Activated naive CD4-positive, alpha-beta T cell treated with anti-CD3 and anti-CD28 coated beads for 36 hours (primary cell): ENCODE measurements at regions not wholly inside any gene's neighbourhood (a gene's known extent, or its start where the extent isn't known, plus 50 kb on each side); places are given as distances from the start of the nearest gene placed in this dataset.

ENCODE experiments used
- CTCF ChIA-PET: fragments of 350-600 bp; sonication (Branson Sonifier 250); formaldehyde crosslinking; loops from one replicate; lab custom pipeline; 2021; ENCODE audit warnings: antibody characterized with exemption; lab: Charles Lee
- DNase-seq: peaks from one replicate; pipeline ENCODE4 v3.0.0-alpha.2; 2020
- H3K27ac Mint-ChIP-seq: one replicate; pipeline ENCODE4 v1.8.0; 2021; ENCODE audit warnings: mild to moderate bottlenecking, mixed read lengths
- H3K27me3 Mint-ChIP-seq: one replicate; pipeline ENCODE4 v1.8.0; 2021; ENCODE audit warnings: low read depth, mixed read lengths
- H3K36me3 Mint-ChIP-seq: one replicate; pipeline ENCODE4 v1.8.0; 2021; ENCODE audit warnings: low read depth, mixed read lengths
- H3K4me1 Mint-ChIP-seq: one replicate; pipeline ENCODE4 v1.8.0; 2021; ENCODE audit warnings: low read depth, mixed read lengths
- H3K4me3 Mint-ChIP-seq: one replicate; pipeline ENCODE4 v1.8.0; 2021; ENCODE audit warnings: mild to moderate bottlenecking, moderate library complexity, mixed read lengths
- H3K9me3 Mint-ChIP-seq: one replicate; pipeline ENCODE4 v1.8.0; 2021; ENCODE audit warnings: mixed read lengths
- intact Hi-C: fragments of 100-400 bp; cut with micrococcal nuclease; formaldehyde crosslinking; loops from one replicate; pipeline ENCODE4 v1.15.1; 2023

DNA sequence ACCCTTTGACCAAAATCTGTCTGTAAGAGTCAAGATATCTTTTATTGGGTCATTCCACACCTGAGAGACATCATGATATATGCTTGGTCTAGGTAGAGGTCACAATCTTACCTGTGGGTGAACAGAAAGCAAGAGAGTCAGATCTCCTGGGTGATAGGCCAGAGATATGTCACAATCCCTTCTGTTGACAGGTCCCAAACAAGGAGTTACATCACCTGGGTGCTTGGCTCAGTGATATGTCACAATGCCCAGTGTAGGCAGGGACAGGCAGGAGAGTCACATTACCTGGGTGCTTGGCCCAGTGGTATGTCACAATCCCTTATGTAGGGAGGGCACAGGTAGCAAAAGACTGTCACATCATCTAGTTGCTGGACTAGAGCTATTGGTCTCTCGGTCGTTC is 1991.2 kb downstream of the TP53TG3F start:
- H3K4me3 Mint-ChIP-seq, result no peak overlapping the region
- no peak overlapping the region for H3K27ac Mint-ChIP-seq
- intact Hi-C loops, result no loop called here
- H3K4me1 Mint-ChIP-seq, result no peaks in the 10 kb centered on the region
- CTCF ChIA-PET, result no interaction called here
- no peak for DNase-seq
- H3K36me3 Mint-ChIP-seq, result peaks cover 3% of the 10 kb centered on the region
- peaks cover 43% of the 10 kb centered on the region for H3K9me3 Mint-ChIP-seq
- H3K27me3 Mint-ChIP-seq, result no peaks in the 10 kb centered on the region

DNA sequence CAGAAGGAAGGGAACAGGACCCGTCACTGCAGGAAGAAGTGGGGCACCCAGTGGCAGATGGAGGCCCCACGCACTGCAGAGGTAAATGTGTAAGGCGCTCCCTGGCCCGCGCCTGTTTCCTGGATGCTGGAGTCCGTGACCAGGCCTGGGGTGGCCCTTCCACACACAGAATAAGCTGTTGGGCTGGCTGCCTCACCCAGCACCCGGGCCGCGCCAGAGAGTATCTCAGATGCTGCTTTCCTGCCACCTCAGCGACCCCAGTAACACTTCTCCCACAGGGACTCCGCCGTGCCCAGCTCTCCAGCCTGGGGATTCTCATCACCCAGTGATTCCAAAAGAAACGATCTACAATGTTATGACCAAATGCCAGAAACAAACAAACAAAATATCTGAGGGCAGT is 1993.1 kb downstream of the TP53TG3F start:
- no peak overlapping the region for H3K4me3 Mint-ChIP-seq
- H3K9me3 Mint-ChIP-seq, result peaks cover 45% of the 10 kb centered on the region
- H3K27ac Mint-ChIP-seq, result no peak overlapping the region
- H3K36me3 Mint-ChIP-seq, result peaks cover 3% of the 10 kb centered on the region
- H3K27me3 Mint-ChIP-seq, result no peaks in the 10 kb centered on the region
- CTCF ChIA-PET, result no interaction called here
- no peaks in the 10 kb centered on the region for H3K4me1 Mint-ChIP-seq
- DNase-seq, result no peak
- intact Hi-C loops, result no loop called here

DNA sequence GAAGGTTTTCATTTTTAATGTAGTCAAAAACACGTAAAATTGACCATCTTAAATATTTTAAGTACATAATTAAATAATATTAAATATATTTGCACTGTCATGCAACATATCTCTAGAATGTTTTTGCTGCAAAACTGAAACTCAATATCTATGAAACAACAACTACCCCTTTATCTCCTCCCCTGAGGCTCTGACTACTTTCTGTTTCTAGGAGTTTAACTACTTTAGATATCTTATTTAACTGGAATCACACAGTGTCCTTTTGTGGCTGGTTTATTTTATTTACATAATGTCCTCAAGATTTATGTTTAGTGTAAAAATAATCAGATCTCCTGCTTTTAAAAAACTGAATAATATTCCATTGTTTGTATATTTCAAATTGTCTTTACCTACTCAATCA is 2003.9 kb downstream of the TP53TG3F start:
- peaks cover 18% of the 10 kb centered on the region for H3K9me3 Mint-ChIP-seq
- no peak overlapping the region for H3K4me3 Mint-ChIP-seq
- H3K36me3 Mint-ChIP-seq, result no peaks in the 10 kb centered on the region
- no peak overlapping the region for H3K27ac Mint-ChIP-seq
- no peaks in the 10 kb centered on the region for H3K27me3 Mint-ChIP-seq
- CTCF ChIA-PET, result no interaction called here
- intact Hi-C loops, result no loop called here
- H3K4me1 Mint-ChIP-seq, result no peaks in the 10 kb centered on the region
- DNase-seq, result no peak

DNA sequence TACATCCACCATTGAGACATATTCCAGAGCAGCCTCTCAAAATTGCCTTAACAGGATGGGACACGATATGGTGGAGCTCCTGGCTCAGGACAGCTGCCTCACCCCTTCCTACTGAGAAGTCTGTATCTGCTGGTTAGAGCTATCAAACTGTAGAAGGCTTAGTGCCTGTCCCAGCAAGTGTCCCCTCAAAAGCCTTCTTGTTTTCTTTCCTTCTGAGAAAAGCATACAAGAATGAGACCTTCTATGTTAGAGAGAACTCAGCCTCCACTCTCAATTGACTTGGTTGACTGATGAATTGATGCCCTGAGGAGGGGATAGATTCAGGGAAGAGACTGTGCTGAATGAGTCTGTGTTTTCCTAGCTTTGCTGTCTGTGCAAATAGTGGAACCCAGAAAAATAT is 2020.9 kb downstream of the TP53TG3F start:
- peaks cover 31% of the 10 kb centered on the region for H3K9me3 Mint-ChIP-seq
- no peaks in the 10 kb centered on the region for H3K27me3 Mint-ChIP-seq
- no peaks in the 10 kb centered on the region for H3K4me1 Mint-ChIP-seq
- H3K36me3 Mint-ChIP-seq, result no peaks in the 10 kb centered on the region
- no peak for DNase-seq
- intact Hi-C loops, result no loop called here
- H3K4me3 Mint-ChIP-seq, result no peak overlapping the region
- no peak overlapping the region for H3K27ac Mint-ChIP-seq
- CTCF ChIA-PET, result no interaction called here

DNA sequence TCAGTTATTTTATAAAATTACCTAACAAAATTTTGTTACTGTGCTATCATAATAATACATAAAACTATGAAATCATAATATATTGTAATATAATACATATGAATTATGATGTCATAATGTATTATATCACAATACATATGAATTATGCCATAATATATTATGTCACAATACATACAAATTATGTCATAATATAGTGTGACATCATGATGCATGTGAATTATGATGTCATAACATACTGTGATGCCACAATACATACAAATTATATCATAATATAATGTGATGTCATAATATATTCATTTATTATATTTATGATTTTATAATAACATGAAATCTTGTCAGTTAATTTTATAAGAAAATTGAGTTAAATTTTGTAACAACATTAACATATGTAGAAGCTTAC is 2021.6 kb downstream of the TP53TG3F start:
- Mint-ChIP-seq H3K27me3 (no peaks in the 10 kb centered on the region), H3K4me3 (no peak overlapping the region), H3K27ac (no peak overlapping the region), H3K36me3 (no peaks in the 10 kb centered on the region), H3K4me1 (no peaks in the 10 kb centered on the region), H3K9me3 (peaks cover 30% of the 10 kb centered on the region)
- intact Hi-C loops, result no loop called here
- no peak for DNase-seq
- CTCF ChIA-PET, result no interaction called here

DNA sequence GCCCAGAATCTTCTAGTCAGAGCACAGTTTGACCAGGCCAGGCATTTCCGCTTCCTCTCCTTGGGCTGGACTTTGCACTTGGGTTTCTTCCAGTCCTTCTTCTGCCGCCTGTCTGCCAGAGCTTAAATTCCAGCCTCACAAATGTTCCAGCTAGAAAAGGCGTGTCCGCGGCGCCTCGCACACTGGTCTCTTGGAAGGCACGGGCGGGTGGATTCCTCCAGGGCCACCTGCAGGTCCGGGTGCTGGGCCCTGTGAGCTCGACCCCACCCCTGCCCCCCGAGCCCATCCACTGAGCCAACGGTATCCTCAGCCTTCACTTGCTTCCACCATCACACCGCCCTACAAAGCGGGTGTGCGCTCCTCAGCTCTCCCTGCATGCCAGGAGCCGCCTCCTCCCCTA is 2026.5 kb downstream of the TP53TG3F start:
- H3K36me3 Mint-ChIP-seq, result no peaks in the 10 kb centered on the region
- no peaks in the 10 kb centered on the region for H3K27me3 Mint-ChIP-seq
- peaks cover 32% of the 10 kb centered on the region for H3K9me3 Mint-ChIP-seq
- H3K4me1 Mint-ChIP-seq, result no peaks in the 10 kb centered on the region
- CTCF ChIA-PET, result no interaction called here
- no peak overlapping the region for H3K27ac Mint-ChIP-seq
- intact Hi-C loops, result no loop called here
- H3K4me3 Mint-ChIP-seq, result no peak overlapping the region
- DNase-seq, result no peak

- Mint-ChIP-seq H3K36me3 (no peaks in the 10 kb centered on the region), H3K27ac (no peak overlapping the region), H3K4me1 (no peaks in the 10 kb centered on the region), H3K9me3 (peaks cover 19% of the 10 kb centered on the region), H3K4me3 (no peak overlapping the region), H3K27me3 (no peaks in the 10 kb centered on the region)
- intact Hi-C loops, result no loop called here
- CTCF ChIA-PET, result no interaction called here
- no peak for DNase-seq
These were observed 2032.8 kb downstream of the TP53TG3F start for GRCh38 chr16:35492225-35492624.

- H3K9me3 Mint-ChIP-seq, result peaks cover 14% of the 10 kb centered on the region
- intact Hi-C loops, result no loop called here
These were observed 2038.0 kb downstream of the TP53TG3F start for GRCh38 chr16:35497399-35497798.

GRCh38 chr16:35506018-35506897 is 2046.8 kb downstream of the TP53TG3F start:
- CTCF ChIA-PET, result no interaction called here
- DNase-seq, result no peak
- Mint-ChIP-seq H3K4me1 (no peaks in the 10 kb centered on the region), H3K27me3 (no peaks in the 10 kb centered on the region), H3K9me3 (peaks cover 17% of the 10 kb centered on the region), H3K27ac (no peak overlapping the region), H3K36me3 (no peaks in the 10 kb centered on the region), H3K4me3 (no peak overlapping the region)
- intact Hi-C loops, result no loop called here

More at GRCh38 chr16:35497399-35497798, 2038.0 kb downstream of the TP53TG3F start:
- Mint-ChIP-seq H3K4me1 (no peaks in the 10 kb centered on the region), H3K36me3 (no peaks in the 10 kb centered on the region), H3K27me3 (no peaks in the 10 kb centered on the region), H3K27ac (no peak overlapping the region), H3K4me3 (no peak overlapping the region)
- CTCF ChIA-PET, result no interaction called here
- DNase-seq, result no peak

DNA sequence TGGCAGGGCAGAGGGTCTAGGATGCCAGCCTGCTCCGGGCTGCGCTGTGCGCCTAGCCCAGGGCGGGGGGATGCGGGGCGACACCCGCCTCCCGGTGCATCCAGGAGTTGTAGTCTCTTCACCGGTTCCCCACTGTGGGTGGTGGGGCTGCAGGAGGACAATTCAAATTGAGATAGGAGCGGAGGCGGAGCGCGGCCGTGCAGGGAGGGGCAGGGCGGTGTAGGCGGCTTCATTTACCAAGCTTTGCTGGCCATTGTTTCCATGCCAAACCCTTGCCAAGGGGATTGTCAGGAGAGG is 2047.4 kb downstream of the TP53TG3F start:
- intact Hi-C loops, result no loop called here
- no peak overlapping the region for H3K4me3 Mint-ChIP-seq
- DNase-seq, result no peak

GRCh38 chr16:35510701-35511100 is 2051.3 kb downstream of the TP53TG3F start:
- Mint-ChIP-seq H3K4me3 (no peak overlapping the region), H3K9me3 (peaks cover 17% of the 10 kb centered on the region), H3K4me1 (no peaks in the 10 kb centered on the region), H3K27ac (no peak overlapping the region), H3K36me3 (no peaks in the 10 kb centered on the region), H3K27me3 (no peaks in the 10 kb centered on the region)
- CTCF ChIA-PET, result no interaction called here
- intact Hi-C loops, result no loop called here
- no peak for DNase-seq

More for the DNA sequence above, 2047.4 kb downstream of the TP53TG3F start:
- CTCF ChIA-PET, result no interaction called here
- no peaks in the 10 kb centered on the region for H3K27me3 Mint-ChIP-seq
- H3K27ac Mint-ChIP-seq, result no peak overlapping the region
- no peaks in the 10 kb centered on the region for H3K4me1 Mint-ChIP-seq
- H3K36me3 Mint-ChIP-seq, result no peaks in the 10 kb centered on the region
- H3K9me3 Mint-ChIP-seq, result peaks cover 20% of the 10 kb centered on the region

- CTCF ChIA-PET, result no interaction called here
- Mint-ChIP-seq H3K9me3 (peaks cover 13% of the 10 kb centered on the region), H3K27me3 (no peaks in the 10 kb centered on the region)
These were observed 2057.1 kb downstream of the TP53TG3F start for GRCh38 chr16:35516551-35516950.

DNA sequence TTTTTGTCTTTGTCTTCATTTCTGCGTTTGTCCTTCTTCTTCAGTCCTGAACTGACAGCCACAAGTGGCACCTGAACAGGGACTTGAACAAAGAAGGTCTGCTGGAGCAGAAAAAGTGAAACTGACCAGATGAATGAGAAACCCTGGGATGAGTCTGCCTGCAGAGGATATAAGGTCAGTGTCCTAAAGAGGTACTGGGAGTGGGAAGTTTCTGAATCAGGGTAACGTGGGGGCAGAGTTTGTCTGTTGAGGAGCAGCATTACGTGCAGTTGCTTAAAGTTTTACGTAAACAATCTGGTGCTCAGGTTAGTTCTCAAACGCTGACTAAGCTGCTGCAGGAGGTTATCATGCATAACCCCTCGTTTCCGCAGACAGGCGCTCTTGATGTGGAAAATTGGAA is 2057.6 kb downstream of the TP53TG3F start:
- peaks cover 14% of the 10 kb centered on the region for H3K9me3 Mint-ChIP-seq
- CTCF ChIA-PET, result no interaction called here
- intact Hi-C loops, result no loop called here
- H3K4me3 Mint-ChIP-seq, result no peak overlapping the region
- no peak overlapping the region for H3K27ac Mint-ChIP-seq
- no peaks in the 10 kb centered on the region for H3K27me3 Mint-ChIP-seq
- no peaks in the 10 kb centered on the region for H3K4me1 Mint-ChIP-seq
- H3K36me3 Mint-ChIP-seq, result no peaks in the 10 kb centered on the region
- no peak for DNase-seq

More at GRCh38 chr16:35516551-35516950, 2057.1 kb downstream of the TP53TG3F start:
- Mint-ChIP-seq H3K27ac (no peak overlapping the region), H3K36me3 (no peaks in the 10 kb centered on the region), H3K4me1 (no peaks in the 10 kb centered on the region), H3K4me3 (no peak overlapping the region)
- no peak for DNase-seq
- intact Hi-C loops, result no loop called here
